K562 (cell line): ENCODE measurements at regions not wholly inside any gene's neighbourhood (a gene's known extent, or its start where the extent isn't known, plus 50 kb on each side); places are given as distances from the start of the nearest gene placed in this dataset.

Experiments used
- ATF2 ChIP-seq: sonication (generic); formaldehyde crosslinking; IDR thresholded peaks from 2 replicates; pipeline ENCODE4 v1.8.1; 2022; ENCODE audit warnings: missing genetic modification reagents
- HDAC1 ChIP-seq, 2 experiments: fragments of 450-650 bp; IDR thresholded peaks; 2 replicates each; pipeline ENCODE4 v1.6.1; 2016 to 2017; ENCODE audit warnings: inconsistent platforms in 1 of 2, mild to moderate bottlenecking in 1 of 2, moderate library complexity in 1 of 2
- KAT2B ChIP-seq: IDR thresholded peaks from one replicate; pipeline ENCODE4 v1.6.1; 2012; ENCODE audit warnings: low read depth, mild to moderate bottlenecking, control low read depth, inconsistent platforms, low read length, moderate library complexity
- MIER1 ChIP-seq: fragments of 450-650 bp; IDR thresholded peaks from 2 replicates; pipeline ENCODE4 v1.6.1; 2016; ENCODE audit warnings: antibody characterized with exemption, mild to moderate bottlenecking, low read depth
- PHF8 ChIP-seq: fragments of 200-600 bp; sonication (generic); IDR thresholded peaks from 2 replicates; pipeline ENCODE4 v1.6.1; 2012; ENCODE audit warnings: mixed run types, mild to moderate bottlenecking, inconsistent platforms, low read length, moderate library complexity, borderline replicate concordance
- SP1 ChIP-seq: sonication (generic); formaldehyde crosslinking; IDR thresholded peaks from 2 replicates; pipeline ENCODE4 v1.8.1; 2022; ENCODE audit warnings: mild to moderate bottlenecking, missing genetic modification reagents
- TSHZ1 ChIP-seq: fragments of 250-450 bp; sonication (Bioruptor Pico); IDR thresholded peaks from 2 replicates; pipeline ENCODE4 v1.4.0; 2020; ENCODE audit warnings: mild to moderate bottlenecking, moderate library complexity
- ZNF12 ChIP-seq: sonication (generic); formaldehyde crosslinking; IDR thresholded peaks from 2 replicates; pipeline ENCODE4 v1.4.0; 2020; ENCODE audit warnings: mild to moderate bottlenecking, missing genetic modification reagents
- TF ChIP-seq, protein P1 (sequence below): fragments of 250-450 bp; sonication (Bioruptor Pico); IDR thresholded peaks from 2 replicates; pipeline ENCODE4 v1.5.0; 2020; ENCODE audit warnings: mild to moderate bottlenecking, borderline replicate concordance

GRCh38 chr6:14511061-14511586, 393.6 kb downstream of the CD83 start (continued):
- TF ChIP-seq TSHZ1 (CRISPR knock-in tag) (no peak), ATF2 (CRISPR knock-in tag) (no peak), ZNF12 (CRISPR knock-in tag) (no peak), PHF8 (no peak), SP1 (CRISPR knock-in tag) (no peak), KAT2B (no peak), HDAC1 (IDR thresholded peaks at IDR 0.05) (no peak), MIER1 (no peak)
- TF ChIP-seq, protein P1, sequence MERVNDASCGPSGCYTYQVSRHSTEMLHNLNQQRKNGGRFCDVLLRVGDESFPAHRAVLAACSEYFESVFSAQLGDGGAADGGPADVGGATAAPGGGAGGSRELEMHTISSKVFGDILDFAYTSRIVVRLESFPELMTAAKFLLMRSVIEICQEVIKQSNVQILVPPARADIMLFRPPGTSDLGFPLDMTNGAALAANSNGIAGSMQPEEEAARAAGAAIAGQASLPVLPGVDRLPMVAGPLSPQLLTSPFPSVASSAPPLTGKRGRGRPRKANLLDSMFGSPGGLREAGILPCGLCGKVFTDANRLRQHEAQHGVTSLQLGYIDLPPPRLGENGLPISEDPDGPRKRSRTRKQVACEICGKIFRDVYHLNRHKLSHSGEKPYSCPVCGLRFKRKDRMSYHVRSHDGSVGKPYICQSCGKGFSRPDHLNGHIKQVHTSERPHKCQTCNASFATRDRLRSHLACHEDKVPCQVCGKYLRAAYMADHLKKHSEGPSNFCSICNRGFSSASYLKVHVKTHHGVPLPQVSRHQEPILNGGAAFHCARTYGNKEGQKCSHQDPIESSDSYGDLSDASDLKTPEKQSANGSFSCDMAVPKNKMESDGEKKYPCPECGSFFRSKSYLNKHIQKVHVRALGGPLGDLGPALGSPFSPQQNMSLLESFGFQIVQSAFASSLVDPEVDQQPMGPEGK (CRISPR knock-in tag): no peak
